HG03575 (cell line): ENCODE measurements at regions not wholly inside any gene's neighbourhood (a gene's known extent, or its start where the extent isn't known, plus 50 kb on each side); places are given as distances from the start of the nearest gene placed in this dataset.
"Not testable (repeated sequence)": the region's sequence is repeated elsewhere in the genome, so short reads cannot be mapped to it uniquely, and the experiment has no call there.

ENCODE experiments used
- ATAC-seq: cut with Tn5 transposase; IDR thresholded peaks from one replicate; pipeline ENCODE4 v1.9.1; 2021; ENCODE audit not compliant: unreplicated experiment, insufficient number of reproducible peaks, low FRiP score; ENCODE audit errors: extremely low read depth

- ATAC-seq: no peak
Measured at GRCh38 chr7:156590212-156590611, 50.4 kb upstream of the RNF32 start.

DNA sequence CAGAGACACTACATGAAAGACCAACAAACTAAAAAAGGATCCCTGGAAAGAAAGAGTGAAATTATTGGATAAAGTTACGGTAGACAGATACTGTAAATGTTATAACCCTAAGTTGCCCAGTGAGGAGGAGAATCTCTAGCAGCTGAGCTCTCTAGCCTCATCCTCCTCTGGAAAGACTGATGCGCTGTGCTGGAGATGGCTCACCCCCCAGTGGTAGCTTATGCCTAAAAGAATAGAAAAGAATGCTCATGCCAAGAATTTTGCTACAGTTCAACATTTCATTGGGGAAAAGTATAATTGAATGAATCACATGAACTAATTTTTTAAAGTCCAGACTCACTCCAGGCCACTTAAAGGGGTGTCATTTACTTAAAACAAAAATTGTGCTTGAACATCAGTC, 50.8 kb upstream of the RNF32 start:
- ATAC-seq: no peak

- no peak for ATAC-seq
Measured at GRCh38 chr7:156585926-156586325, 54.6 kb upstream of the RNF32 start.

DNA sequence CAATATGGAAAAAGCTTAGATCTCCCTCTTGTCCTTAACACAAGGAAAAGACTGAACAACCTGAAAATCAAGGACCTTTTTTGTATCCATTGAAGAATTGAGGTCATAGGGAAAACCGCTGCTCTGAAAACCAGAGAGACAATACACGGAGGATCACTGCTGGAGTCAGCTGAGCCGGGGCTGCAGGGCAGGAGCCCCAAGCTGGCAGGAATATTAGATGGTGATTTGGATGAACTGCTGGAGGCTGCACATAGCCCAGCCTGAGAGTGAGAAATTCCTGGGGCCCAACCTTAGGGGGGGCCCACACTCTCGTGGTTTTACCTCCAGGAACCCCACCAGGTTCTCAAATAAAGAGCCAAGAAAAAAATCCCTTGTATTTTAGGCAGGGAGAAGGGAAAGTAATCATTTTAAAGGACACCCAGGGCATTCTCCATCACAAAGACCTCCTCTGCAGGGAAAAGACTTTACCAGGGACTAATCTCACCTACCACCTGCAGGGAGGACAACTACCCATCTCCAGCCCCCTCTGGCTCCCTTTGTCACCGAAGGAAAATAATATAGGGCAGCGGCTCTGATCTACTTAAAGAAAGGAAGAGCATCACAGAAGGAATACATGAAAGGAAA, 55.4 kb upstream of the RNF32 start:
- ATAC-seq: no peak

GRCh38 chr7:156582591-156583123, 57.9 kb upstream of the RNF32 start:
- no peak for ATAC-seq

DNA sequence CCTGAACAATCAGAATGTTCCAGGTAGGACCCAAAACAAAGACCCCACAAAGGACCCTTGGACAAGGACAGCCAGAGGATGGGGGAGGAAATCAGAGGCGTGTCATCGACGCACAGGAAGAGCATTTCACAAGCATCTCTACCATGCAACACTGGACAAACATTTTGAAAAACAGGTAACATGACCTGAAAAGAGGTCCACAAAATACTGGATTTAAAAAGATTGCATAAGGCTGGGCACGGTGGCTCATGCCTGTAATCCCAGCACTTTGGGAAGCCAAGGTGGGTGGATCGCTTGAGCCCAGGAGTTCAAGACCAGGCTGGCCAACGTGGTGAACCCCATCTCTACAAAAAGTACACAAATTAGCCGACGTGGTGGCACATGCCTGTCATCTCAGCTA, 60.5 kb upstream of the RNF32 start:
- ATAC-seq: no peak

DNA sequence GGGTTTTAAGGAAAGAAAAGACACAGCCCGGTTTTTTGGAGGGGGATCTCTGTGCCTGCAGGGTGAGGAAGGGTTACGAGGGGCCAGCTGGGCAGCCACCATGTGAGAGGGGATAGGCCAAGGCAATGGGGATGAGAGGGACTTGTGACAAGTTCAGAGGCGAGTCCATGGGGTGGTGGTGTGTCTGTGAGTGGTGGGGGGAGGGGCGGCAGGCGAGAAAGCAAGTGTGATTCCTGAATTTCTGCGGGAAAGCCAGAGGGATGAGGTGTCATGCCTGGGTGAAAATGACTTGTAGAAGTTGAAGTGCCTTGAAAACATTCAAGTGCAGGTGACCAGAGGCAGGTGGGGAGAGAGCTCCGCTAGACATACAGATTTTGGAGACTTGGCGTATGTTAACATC, 61.0 kb upstream of the RNF32 start:
- ATAC-seq: no peak

DNA sequence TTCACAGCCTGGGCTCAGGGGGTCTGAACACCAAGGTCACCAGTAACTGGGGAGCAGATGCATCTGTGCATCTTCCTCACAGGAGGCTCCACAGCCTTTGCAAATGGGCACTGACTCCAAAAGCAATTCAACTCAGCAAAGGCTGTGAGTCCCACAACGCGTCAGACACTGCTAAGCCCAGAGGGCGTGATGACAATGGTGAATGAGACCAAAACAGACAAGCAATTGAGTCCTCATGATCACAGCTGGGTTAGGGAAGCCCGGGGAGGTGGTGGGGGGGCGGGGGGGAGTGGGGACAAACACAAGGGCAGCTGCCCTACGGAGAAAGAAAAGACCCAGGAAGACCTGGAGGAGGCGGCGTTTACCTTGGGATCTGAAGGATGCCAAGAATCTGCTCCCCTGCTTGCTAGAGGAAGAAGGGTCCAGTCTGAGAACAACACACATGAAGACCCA, 61.6 kb upstream of the RNF32 start:
- ATAC-seq: no peak

GRCh38 chr7:156578578-156578940, 62.0 kb upstream of the RNF32 start:
- ATAC-seq: no peak

DNA sequence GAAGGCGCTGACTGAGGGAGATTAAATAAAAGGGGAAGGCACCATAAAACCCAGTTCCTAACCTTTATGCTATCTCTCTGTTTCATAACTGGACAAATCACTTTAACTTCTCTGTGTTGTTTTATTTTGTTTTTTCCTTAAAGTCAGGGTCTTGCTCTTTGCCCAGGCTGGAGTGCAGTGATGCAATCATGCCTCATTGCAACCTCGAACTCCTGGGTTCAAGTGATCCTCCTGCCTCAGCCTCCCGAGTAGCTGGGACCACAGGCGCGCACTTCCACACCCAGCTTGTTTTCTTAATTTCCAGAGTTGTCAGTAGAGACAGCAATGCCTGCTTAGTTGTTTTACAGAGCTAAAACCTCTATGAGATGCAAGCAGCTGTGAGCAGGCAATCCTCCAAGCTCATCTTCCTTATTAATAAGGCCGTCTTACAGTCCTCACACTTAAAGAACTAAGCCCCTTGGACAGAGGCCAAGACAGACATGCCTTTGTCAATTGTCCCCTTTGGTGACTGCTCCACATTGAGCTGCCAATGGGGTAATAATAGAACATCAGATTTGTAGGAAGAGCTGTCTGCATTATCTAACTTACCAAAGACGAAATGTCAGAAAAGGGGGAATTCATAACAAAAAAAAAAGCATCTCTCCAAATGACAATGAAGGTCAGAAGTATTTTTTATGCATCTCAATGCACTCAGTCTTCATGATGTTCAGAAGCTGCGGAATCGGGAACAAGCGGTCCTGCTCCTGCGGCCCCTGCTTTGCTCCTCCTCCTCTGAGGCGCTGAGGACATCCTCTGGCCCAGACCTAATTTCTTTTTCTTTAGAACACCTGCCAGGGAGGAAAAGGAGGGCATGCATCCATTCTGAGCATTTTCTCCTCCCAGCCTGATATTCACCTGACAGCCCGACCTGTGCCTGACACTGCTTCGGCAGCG, 62.7 kb upstream of the RNF32 start:
- no peak for ATAC-seq

DNA sequence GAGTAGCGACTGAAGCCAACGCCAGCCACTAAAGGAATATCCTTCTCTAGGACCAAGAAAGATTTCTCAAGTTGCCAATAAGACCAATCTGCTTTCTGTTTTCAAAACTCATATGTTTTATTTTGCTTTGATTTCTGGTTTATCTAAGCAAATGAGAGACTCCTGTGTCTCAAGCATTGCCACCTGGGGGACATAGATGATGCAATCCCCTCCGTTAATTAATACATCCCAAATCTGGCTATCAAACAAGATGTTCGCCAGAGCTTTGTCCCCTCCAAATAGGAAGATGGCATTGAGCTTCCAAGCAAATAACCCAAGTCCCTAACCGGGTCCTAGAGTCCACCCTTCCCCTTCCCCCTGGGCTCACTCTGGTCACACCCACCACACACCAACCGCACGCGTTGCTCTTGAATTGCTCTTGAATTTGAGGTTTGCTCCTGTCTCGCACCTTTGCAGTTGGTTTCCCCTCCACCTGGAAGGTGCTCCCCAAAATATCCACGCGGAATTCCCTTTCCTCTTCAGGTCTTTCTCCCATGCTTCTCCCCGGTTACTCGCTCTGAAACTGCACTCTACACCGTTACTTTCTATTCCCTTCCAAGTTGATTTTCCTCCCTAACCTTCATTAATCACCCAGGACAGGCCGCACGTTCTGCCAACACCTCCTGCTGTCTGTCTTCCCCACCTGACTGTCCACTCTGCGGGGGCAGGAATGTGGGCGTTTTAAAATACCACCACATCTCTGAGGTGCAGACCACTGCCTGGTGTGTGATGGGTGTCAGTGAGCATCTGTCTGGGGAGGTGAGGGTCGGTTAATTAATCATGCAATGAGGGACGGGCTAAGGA, 64.1 kb upstream of the RNF32 start:
- no peak for ATAC-seq

GRCh38 chr7:156568258-156568657, 72.3 kb upstream of the RNF32 start:
- no peak for ATAC-seq

DNA sequence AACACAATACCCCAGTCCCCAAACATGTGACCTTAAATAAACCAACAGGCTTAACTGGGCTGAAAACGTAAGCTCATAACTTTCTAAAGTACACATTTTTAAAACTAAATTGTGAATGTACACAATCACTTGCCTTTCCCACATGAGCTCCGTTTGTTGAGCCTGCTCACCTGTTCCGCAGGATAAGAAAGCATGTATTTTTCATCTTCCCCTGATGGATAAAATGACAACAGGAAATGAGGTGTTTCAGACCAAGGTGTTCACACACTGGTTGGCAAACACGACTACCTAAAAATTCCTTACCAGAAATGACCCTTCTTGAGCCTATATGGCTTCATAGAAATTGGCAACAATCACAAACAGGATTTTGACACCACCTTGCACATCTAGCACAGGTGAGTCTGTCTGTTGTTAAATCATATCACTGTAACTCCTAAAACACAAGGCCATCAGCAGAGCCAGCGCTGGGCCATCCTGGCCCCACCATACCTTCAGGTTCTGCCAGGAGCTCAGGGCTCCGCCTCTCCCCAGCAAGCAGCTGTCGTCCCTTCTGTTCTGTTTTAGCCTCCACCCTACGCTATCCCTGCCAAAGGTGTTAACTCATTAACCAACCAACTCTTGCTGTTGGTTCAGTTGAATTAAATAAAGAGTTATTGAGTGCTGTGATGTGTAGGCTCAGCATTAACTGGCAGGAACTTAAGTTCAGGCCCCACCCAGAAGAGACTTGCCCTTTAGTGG, 73.6 kb upstream of the RNF32 start:
- no peak for ATAC-seq

- ATAC-seq: not testable (repeated sequence)
Measured at GRCh38 chr7:156565002-156565401, 75.6 kb upstream of the RNF32 start.

GRCh38 chr7:156560696-156561095, 79.9 kb upstream of the RNF32 start:
- no peak for ATAC-seq

DNA sequence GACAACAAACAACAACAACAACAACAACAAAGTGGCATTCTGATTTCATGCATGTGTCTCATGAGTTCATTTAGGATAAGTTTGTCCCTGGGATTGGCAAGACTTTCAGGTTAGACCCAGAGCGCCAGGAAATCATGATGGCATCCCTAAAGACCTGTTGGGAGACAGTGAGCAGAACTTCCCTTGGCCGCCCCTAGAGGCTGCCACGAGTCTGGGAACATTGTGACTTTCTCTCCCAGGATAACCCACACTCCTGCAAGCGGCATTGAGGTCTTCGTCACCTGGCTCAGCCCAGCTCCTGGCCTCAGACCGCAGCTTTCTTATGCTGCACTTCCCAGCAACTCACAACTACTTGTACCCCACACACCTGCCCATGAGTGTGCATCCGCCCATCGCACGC, 80.5 kb upstream of the RNF32 start:
- no peak for ATAC-seq

- ATAC-seq: no peak
Measured at GRCh38 chr7:156559001-156559400, 81.6 kb upstream of the RNF32 start.

- no peak for ATAC-seq
Measured at GRCh38 chr7:156558198-156558597, 82.4 kb upstream of the RNF32 start.

DNA sequence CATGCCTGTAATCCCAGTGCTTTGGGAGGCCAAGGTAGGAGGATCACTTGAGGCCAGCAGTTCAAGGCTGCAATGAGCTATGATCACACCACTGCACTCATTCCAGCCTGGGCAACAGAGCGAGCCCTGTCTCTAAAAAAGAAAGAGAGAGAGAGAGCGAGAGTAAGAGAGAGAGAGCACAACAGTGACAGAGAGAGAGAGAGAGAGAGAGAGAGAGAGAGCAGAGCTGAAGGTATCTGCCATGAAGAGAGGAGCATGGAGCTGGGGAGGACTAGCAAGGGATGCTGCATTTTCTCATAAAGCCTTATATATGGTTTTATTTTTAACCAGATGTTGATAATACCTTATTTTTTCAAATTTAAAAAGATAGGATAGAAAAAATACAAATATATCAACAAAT, 84.5 kb upstream of the RNF32 start:
- no peak for ATAC-seq
